ENCODE measurements at regions not wholly inside any gene's neighbourhood (a gene's known extent, or its start where the extent isn't known, plus 50 kb on each side); places are given as distances from the start of the nearest gene placed in this dataset.

DNA sequence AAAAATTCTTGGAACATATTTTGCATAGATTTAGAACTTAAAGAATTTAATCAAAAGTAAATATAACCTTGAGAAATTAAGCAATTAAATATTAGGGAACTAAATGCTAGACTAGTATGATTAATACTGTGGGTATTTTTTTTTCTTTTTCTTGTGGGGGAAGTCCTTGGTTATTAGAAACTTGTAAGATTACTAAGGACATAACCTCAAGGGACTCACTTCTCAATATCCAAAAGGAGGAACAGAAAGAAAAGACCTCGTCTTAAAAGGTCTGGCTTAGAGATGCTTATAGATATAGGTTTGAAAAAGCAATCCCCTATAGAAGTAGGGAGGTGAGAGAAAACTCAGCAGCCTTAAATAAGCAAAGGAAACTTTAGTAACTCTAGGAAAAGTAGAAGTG, 368.5 kb downstream of the INSC start:
- H3K4me1 Mint-ChIP-seq (ENCODE audit: unreplicated experiment) = peaks cover 5% of the 10 kb centered on the region
- no peak overlapping the region for H3K4me3 Mint-ChIP-seq (ENCODE audit: unreplicated experiment)
- DNase-seq (ENCODE audit: low spot score) = no peak
- H3K27me3 Mint-ChIP-seq (ENCODE audit: unreplicated experiment) = no peaks in the 10 kb centered on the region
- H3K36me3 Mint-ChIP-seq (ENCODE audit: low read depth, unreplicated experiment) = no peaks in the 10 kb centered on the region
- no peaks in the 10 kb centered on the region for H3K9me3 Mint-ChIP-seq (ENCODE audit: unreplicated experiment)
- H3K27ac Mint-ChIP-seq (ENCODE audit: unreplicated experiment) = no peak overlapping the region
- TF ChIP-seq, protein P1, sequence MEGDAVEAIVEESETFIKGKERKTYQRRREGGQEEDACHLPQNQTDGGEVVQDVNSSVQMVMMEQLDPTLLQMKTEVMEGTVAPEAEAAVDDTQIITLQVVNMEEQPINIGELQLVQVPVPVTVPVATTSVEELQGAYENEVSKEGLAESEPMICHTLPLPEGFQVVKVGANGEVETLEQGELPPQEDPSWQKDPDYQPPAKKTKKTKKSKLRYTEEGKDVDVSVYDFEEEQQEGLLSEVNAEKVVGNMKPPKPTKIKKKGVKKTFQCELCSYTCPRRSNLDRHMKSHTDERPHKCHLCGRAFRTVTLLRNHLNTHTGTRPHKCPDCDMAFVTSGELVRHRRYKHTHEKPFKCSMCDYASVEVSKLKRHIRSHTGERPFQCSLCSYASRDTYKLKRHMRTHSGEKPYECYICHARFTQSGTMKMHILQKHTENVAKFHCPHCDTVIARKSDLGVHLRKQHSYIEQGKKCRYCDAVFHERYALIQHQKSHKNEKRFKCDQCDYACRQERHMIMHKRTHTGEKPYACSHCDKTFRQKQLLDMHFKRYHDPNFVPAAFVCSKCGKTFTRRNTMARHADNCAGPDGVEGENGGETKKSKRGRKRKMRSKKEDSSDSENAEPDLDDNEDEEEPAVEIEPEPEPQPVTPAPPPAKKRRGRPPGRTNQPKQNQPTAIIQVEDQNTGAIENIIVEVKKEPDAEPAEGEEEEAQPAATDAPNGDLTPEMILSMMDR (IDR thresholded peaks at IDR 0.05; ENCODE audit: unreplicated experiment) = no peak

DNA sequence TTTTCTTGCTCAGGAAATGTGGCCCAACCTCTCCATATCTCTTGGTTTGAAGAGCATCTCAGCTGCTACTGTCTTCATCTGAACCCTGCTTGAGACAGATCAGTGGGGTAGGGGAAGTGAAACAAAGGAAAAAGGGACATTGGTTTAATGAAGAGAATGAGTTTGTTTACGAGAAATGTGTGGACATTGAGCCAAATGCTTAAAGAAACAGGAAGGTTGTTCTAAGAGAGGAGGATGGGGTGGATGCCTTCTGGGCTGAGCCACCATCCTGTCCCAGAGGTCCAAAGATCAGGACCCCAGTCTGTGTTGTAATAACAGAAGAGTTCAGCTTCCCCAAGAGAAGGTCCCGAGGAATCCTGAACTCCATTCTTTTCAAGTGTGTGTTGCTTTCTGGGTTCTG, 369.7 kb downstream of the INSC start:
- no peak overlapping the region for H3K4me3 Mint-ChIP-seq (ENCODE audit: unreplicated experiment)
- no peak for DNase-seq (ENCODE audit: low spot score)

GRCh38 chr11:15485432-15485831, 370.7 kb downstream of the INSC start:
- Mint-ChIP-seq H3K36me3 (ENCODE audit: low read depth, unreplicated experiment) (no peaks in the 10 kb centered on the region), H3K9me3 (ENCODE audit: unreplicated experiment) (no peaks in the 10 kb centered on the region), H3K27ac (ENCODE audit: unreplicated experiment) (no peak overlapping the region), H3K4me3 (ENCODE audit: unreplicated experiment) (no peak overlapping the region), H3K4me1 (ENCODE audit: unreplicated experiment) (peaks cover 5% of the 10 kb centered on the region), H3K27me3 (ENCODE audit: unreplicated experiment) (no peaks in the 10 kb centered on the region)
- TF ChIP-seq, protein P1 (IDR thresholded peaks at IDR 0.05; ENCODE audit: unreplicated experiment) = no peak
- no peak for DNase-seq (ENCODE audit: low spot score)

More for the DNA sequence above, 369.7 kb downstream of the INSC start:
- Mint-ChIP-seq H3K27me3 (ENCODE audit: unreplicated experiment) (no peaks in the 10 kb centered on the region), H3K27ac (ENCODE audit: unreplicated experiment) (no peak overlapping the region), H3K9me3 (ENCODE audit: unreplicated experiment) (no peaks in the 10 kb centered on the region), H3K4me1 (ENCODE audit: unreplicated experiment) (peaks cover 5% of the 10 kb centered on the region), H3K36me3 (ENCODE audit: low read depth, unreplicated experiment) (no peaks in the 10 kb centered on the region)
- TF ChIP-seq, protein P1 (IDR thresholded peaks at IDR 0.05; ENCODE audit: unreplicated experiment) = no peak

DNA sequence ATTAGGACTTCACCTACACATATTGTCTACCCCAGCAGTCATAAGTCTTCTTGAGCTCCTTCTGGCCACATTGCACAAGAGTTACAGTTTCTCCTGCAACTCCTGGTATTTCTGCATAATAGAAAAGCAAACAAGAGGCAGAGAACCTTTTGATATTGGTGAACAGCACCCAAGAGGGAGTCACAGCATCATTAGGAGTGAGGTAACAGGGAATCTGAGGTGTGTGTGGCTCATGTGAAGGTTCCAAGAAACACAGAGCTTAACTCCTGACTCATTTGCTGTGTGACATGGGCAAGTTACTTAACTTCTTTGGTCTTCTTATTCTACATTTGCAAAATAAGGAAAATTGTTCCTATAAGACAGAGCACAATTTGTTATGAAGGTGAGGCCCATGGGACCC, 374.6 kb downstream of the INSC start:
- Mint-ChIP-seq H3K4me3 (ENCODE audit: unreplicated experiment) (no peak overlapping the region), H3K36me3 (ENCODE audit: low read depth, unreplicated experiment) (no peaks in the 10 kb centered on the region), H3K4me1 (ENCODE audit: unreplicated experiment) (peaks cover 8% of the 10 kb centered on the region), H3K9me3 (ENCODE audit: unreplicated experiment) (no peaks in the 10 kb centered on the region), H3K27ac (ENCODE audit: unreplicated experiment) (no peak overlapping the region), H3K27me3 (ENCODE audit: unreplicated experiment) (no peaks in the 10 kb centered on the region)
- DNase-seq (ENCODE audit: low spot score) = no peak
- TF ChIP-seq, protein P1 (IDR thresholded peaks at IDR 0.05; ENCODE audit: unreplicated experiment) = no peak

GRCh38 chr11:15490535-15490934, 375.8 kb downstream of the INSC start:
- DNase-seq (ENCODE audit: low spot score) = no peak
- no peak overlapping the region for H3K27ac Mint-ChIP-seq (ENCODE audit: unreplicated experiment)
- H3K4me3 Mint-ChIP-seq (ENCODE audit: unreplicated experiment) = no peak overlapping the region
- TF ChIP-seq, protein P1 (IDR thresholded peaks at IDR 0.05; ENCODE audit: unreplicated experiment) = no peak
- H3K27me3 Mint-ChIP-seq (ENCODE audit: unreplicated experiment) = no peaks in the 10 kb centered on the region
- H3K9me3 Mint-ChIP-seq (ENCODE audit: unreplicated experiment) = no peaks in the 10 kb centered on the region
- H3K36me3 Mint-ChIP-seq (ENCODE audit: low read depth, unreplicated experiment) = no peaks in the 10 kb centered on the region
- peaks cover 4% of the 10 kb centered on the region for H3K4me1 Mint-ChIP-seq (ENCODE audit: unreplicated experiment)
